Omental fat pad (tissue), 3 donors: ENCODE measurements at regions not wholly inside any gene's neighbourhood (a gene's known extent, or its start where the extent isn't known, plus 50 kb on each side); places are given as distances from the start of the nearest gene placed in this dataset.

Experiments used
- ATAC-seq: fragments of 150-250 bp; one replicate; pipeline ENCODE4 v1.9.1; 2016; ENCODE audit warnings: mild to moderate bottlenecking, moderate library complexity; ENCODE audit not compliant: low FRiP score
- DNase-seq: peaks from one replicate; pipeline ENCODE4 v3.0.0-alpha.2; 2019; ENCODE audit warnings: low spot score
- CTCF ChIP-seq, 3 donors: fragments of 450-650 bp; IDR thresholded peaks; one replicate each; pipeline ENCODE4 v1.5.1; 2016 to 2017; ENCODE audit warnings: antibody characterized with exemption in 3 of 3, mild to moderate bottlenecking in 3 of 3, moderate library complexity in 2 of 3

- no peak for ATAC-seq
- DNase-seq, result no peak
- no peak for TF ChIP-seq CTCF (IDR thresholded peaks at IDR 0.05)
These were observed 721.2 kb downstream of the XPNPEP1 start for GRCh38 chr10:109202111-109202510.

GRCh38 chr10:109200646-109201045, 722.7 kb downstream of the XPNPEP1 start:
- DNase-seq (no peak), ATAC-seq (no peak)
- TF ChIP-seq CTCF (IDR thresholded peaks at IDR 0.05), result no peak

GRCh38 chr10:109191823-109192222, 731.5 kb downstream of the XPNPEP1 start:
- no peak for ATAC-seq
- no peak for DNase-seq
- TF ChIP-seq CTCF (IDR thresholded peaks at IDR 0.05), result no peak

GRCh38 chr10:109191341-109191740, 732.0 kb downstream of the XPNPEP1 start:
- DNase-seq (no peak), ATAC-seq (no peak)
- TF ChIP-seq CTCF (IDR thresholded peaks at IDR 0.05), result no peak

- ATAC-seq, result no peak
- DNase-seq, result no peak
- TF ChIP-seq CTCF (IDR thresholded peaks at IDR 0.05), result no peak
These were observed 735.6 kb downstream of the XPNPEP1 start for GRCh38 chr10:109187677-109188076.

GRCh38 chr10:109183366-109183765, 739.9 kb downstream of the XPNPEP1 start:
- TF ChIP-seq CTCF (IDR thresholded peaks at IDR 0.05), result no peak
- no peak for ATAC-seq
- DNase-seq, result no peak

GRCh38 chr10:109178591-109178990, 744.7 kb downstream of the XPNPEP1 start:
- ATAC-seq (no peak), DNase-seq (no peak)
- no peak for TF ChIP-seq CTCF (IDR thresholded peaks at IDR 0.05)
